Ishikawa (cell line): ENCODE measurements at regions not wholly inside any gene's neighbourhood (a gene's known extent, or its start where the extent isn't known, plus 50 kb on each side); places are given as distances from the start of the nearest gene placed in this dataset.

Experiments
- CREB1 ChIP-seq: IDR thresholded peaks from 2 replicates; pipeline ENCODE4 v1.6.1; 2012; ENCODE audit warnings: low read depth
- EP300 ChIP-seq: IDR thresholded peaks from 2 replicates; pipeline ENCODE4 v1.6.1; 2012; ENCODE audit warnings: borderline replicate concordance

DNA sequence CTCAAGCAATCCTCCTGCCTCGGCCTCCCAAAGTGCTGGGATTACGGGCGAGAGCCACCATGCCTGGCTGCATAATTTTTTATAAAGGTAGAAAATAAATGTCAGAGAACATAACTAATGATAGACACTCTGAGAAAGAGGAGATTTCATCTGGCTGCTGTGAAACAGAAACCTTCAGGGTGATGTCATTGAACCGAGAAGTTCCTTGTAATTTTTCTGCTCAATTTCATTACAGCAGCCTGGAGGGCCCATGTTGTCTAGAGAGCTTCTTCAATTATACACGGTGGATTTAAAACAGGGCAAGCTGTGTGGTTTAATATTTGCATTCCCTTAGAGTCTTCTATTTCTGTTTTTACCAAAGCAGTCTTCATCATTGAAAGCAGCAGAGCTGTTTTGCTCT is 64.3 kb upstream of the MORC3 start:
- TF ChIP-seq CREB1 (no peak), EP300 (no peak)
